DMS153 treated with DMSO at 0.1 percent for 48 hours (cell line): ENCODE measurements at regions not wholly inside any gene's neighbourhood (a gene's known extent, or its start where the extent isn't known, plus 50 kb on each side); places are given as distances from the start of the nearest gene placed in this dataset.
A peak's percentile ranks its signal among the peaks of the same experiment; 100 is the strongest.

Experiments used
- DNase-seq: peaks from one replicate; lab custom pipeline; 2025; ENCODE audit not compliant: unreplicated experiment; lab: John Stamatoyannopoulos, UW

DNA sequence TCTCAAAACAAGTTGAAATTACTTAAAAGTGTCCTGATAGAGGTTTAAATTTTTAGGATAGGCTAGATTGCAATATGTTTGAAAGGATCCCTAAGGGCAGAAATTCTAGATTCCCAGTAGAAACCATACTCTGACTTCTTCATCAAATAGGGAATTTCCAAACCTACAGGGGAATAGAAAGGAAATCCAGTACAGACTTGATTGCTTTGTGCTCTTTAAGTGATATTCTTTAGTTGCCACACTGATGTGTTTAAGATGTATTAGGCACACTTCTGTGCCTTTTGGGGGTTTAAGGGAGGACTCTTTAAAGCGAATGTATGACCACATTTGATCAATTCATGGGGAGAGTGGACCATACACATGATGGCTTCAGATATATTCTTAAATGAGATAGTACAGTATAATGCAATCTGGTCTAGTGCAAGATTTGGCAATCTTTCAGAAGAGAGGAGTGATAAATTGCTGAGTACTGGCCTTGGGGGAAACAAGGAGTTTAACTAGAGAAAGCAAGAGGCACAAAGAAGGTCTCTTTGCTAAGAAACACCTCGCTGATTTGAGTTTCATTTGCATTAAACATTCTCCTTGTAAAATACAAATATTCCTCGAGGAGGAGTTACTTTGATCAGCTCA is 268.8 kb upstream of the NR5A2 start:
- DNase-seq = no peak

DNA sequence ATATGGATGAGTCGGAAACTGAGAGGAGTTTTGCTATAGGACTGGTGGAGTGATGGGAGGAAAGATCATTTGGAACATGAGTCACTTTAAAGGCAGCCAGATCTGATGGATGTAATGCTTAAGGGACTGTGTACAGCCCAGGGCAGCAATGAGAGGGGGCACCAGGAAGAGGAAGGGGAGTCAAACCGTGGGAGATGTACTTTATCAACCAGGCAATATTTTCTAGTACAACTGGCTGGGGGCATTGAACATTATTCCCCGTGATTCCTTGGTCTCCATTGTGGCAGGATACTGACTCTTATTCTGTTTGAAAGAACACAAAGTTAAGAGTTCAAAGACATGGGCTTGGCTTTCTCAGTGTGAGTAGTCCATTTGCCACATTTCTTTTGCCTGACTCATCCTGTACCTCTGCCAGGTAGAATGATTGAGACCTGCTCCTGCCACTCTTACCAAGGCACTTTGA is 268.2 kb upstream of the NR5A2 start:
- DNase-seq = no peak

DNA sequence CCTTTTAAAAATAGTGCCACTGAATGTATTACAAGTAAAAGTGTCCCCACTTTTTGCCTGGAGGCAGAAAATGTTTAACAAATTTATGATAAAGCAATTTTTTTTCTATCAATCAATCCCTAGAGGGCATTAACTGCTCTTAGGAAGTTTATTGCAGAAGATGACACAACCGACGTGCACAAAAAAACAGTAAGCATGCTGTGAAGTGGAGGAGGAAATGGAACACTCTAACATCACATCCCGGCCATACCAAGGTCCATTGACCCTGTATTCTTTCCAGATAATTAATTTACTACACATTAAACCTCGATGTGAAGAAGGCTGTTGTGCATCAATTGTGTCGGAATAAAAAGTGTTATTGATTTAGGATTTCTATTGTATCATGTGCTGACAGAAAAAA is 264.9 kb upstream of the NR5A2 start:
- DNase-seq = no peak

DNA sequence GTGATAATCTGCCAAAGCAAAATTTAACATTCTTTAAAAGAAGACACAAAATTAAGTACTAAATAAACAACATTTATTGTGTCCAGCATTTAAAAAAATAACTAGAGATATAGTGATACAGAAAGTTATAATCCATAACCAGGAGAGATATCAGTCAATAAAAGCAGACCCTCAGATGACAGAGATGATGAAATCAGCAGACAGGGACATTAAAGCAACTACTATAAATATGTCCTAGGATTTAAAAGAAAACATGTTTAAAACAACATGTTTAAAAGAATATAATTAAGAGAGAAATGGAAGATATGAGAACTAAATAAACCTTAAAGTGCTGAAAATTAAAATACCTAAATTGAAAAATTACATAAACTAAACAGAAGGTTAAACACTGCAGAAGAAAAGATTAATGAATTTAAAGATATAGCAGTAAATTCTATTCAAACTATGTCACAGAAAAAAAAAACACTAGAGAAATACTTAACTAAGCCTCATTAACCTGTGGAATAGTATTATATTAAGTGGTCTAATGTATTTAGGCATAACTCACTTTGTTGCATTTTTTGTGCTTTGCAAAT is 261.2 kb upstream of the NR5A2 start:
- no peak for DNase-seq

DNA sequence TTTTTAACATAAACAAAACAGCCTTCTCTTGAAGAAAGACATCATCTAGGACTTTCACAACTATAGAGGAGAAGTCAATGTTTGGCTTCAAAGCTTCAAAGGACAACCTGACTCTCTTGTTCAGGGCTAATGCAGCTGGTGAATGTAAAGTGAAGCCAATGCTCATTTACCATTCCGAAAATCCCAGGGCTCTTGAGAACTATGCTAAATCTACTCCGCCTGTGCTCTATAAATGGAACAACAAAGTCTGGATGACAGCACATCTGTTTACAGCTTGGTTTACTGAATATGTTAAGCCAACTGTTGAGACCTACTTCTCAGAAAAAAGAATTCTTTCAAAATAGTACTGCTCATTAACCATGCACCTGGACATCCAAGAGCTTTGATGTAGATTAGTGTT is 259.8 kb upstream of the NR5A2 start:
- no peak for DNase-seq

DNA sequence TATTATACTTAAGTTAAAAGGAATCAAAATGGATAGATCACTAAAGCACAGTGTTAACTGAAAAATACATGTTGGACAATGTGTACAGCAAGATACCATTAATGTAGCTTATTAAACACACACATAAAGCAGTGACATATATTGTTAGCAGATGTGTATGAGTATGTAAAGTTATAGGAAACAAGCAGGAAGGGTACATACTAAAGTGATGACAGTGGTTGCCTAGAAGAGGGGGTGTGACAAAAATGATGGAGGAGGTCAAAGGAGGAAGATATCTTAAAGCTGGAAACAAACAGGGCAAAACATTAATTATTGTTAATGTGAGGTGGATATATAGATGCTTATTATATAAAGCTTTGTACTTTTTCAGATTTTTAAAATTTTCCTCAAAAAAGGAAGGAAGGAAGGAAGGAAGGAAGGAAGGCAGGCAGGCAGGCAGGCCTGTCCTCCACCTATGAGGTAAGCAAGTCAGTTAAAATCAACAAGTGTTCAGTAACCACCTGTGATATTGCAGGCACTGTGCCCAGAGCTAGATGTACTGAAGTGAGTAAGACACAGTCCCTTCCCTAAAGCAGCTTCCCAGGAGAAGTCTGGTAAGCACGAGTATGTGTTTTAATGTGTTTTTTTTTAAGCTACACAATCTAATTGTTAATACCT is 252.9 kb upstream of the NR5A2 start:
- DNase-seq = no peak

DNA sequence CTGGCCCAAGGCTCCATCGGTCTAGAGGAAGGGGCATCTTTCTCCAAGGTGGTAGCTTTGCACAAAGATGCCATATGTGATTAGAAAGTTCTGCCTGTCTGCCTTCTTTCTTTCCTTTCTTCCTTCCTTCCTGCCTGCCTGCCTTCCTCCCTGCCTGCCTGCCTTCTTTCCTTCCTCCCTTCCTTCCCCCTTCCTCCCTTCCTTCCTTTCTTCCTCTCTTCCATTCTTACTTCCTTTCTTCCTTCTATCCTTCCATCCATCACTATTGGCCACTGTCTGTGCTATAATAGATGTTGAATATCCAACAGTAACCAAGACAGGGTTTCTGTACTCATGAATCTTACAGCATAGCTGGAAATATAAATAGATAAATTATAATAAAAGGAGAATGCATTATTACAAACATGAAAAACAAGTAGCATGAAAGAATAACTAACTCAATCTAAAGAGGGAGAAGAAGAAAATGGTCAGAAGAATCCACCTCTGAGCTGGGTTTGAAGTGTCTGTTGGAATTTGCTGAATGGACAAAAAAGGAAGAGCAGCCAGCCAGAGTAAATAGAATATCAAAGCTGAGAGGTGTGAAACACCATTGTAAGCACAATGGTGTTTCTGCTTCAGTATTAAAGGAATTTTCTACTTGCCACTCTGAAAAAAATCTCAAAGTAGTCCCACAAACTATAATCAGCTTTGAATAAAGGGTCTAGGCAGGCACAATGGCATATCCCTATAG is 250.6 kb upstream of the NR5A2 start:
- DNase-seq = no peak

DNA sequence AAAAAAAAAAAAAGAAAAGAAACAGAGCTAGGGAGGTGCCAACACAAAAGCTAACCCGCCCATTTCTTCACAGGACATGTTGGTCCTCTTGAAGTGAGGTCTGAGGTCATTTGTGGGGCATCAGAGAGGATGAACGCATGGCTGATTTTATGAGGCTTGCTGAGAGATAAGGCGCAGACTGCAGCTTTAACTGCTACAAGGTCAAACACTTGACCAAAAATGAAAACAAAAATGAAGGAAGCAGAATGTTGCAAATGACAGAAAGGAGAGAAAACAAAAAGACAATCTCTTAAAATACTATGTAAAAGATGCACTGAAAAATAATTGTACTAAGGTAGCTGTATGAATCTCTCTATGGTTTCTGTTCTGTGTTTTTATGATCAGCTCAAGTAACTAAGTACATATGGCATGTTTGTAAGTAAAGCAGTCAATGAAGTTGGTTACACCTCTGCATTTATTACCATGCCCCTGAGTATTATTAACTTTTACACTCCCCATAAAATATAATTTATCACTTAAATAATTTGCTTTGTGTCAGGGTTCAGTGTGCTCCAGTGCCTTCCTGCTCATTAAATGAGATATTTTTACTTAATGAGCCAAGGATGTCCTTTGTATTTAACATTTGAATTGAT is 249.1 kb upstream of the NR5A2 start:
- DNase-seq = peak; percentile 70

DNA sequence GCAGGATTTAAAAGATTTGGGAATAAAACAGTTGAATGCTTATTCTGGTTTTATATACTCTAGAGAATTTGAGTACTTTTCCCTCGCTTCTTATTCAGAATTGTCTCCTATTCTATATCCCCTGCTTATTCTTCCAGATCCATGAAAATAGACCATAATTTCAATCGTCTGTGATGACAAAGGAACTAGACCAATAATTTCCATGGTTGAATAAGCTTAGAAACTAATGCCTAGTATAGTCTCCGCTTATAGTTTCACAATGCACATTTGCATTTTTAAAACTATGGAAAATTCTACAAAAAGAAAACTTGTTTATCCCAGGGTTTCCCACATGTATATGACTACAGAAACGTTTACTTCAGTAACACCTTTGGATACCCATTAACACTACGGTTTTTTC is 247.4 kb upstream of the NR5A2 start:
- DNase-seq = no peak

DNA sequence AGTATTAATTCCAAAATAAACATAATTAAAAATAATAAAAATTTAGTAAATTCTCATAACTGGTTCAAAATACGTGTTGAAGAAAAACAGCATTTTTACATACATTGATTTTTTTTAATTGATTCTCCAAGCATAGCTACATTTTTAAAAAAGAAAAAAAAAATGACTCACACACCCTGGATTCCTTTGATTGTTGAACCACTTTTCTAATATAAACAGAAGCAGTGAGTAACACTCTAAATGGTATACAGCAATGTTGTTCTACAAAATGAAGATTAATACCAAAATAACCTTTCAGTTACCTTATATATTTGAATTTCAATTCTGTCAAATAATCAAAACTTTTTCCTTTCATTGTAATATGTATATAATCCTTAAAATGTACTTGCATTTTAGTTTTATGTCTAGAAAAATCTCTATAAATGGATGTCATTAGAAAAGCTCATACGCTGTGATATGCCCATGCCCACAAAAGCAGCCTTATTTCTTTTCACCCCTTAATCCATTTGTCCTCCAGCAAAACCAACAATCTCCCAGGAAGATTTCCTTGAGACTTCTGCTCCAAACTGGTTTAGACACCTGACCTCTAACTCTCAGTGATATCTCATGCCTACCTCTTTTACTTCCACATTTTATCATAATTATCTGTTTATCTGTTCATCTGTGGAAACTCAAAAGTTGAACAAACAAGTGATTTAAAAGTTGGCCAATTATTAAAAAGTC is 246.4 kb upstream of the NR5A2 start:
- no peak for DNase-seq

DNA sequence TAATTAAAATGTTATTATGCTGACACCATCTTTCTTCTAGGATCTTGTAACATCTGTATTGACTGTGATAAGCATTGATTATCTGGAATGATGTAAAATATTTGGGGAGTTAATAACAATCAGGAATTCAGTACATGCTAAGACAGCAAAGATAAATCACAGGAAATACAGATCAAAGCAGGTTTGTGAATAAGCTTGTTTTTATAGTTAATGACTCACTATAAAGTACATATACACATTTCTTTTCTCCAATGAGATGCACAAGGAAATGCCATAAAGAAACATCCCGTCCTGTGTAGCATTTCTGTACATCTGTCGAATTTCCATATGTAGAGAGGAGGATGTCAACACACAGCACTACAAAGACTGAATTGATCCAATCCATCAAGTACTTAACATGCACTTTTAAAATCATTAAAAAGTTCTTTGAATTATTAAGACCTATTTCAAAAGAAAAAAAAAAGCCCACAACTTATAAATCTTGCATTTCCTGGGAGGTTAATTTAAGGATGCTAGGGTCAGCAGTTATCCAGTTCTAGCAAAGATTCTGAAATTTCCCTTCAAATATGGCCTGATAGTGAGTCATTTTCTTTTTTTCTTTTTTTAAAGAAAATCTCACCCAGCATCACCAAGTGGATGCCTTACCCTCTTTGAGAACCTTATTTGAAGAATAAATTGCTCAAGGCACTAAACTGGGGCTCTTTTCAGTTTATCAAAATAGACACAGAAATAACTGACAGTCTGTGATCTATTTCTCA is 243.2 kb upstream of the NR5A2 start:
- no peak for DNase-seq

DNA sequence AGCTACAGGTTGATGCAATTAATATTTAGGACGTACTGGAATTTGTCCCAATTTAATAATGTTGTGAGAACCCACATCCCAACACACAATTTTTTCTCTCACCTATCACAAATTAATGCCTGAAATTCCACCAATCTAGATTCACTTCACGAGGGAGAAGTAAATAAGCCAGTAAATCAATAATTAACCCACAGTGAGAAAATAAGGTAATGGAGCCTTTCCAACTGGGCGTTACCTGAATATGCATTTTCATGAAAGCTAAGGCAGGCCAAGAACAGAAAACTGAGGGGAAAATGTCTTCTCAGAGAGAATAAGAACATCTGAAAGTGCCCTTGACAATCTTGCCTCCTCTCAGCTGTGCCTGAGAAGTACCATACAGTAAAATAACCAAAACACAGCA is 240.8 kb upstream of the NR5A2 start:
- no peak for DNase-seq

DNA sequence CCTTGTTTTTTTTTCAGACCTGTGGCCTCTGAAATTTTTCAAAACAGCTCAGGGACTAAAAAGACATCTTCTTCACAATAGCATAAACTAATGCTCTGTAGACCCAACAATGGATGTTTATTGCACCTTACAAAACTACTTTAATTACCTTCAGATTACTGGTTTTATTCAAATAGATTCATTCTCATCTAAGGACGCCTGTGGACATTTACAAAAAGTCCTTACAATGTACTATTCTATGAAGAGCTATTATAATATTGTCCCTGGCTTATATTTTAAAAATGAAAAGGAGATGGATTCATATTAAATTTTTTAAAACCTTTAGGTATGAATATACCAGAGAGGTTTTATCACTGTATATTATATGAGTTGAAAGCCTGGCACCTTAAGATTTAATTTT is 238.4 kb upstream of the NR5A2 start:
- no peak for DNase-seq

DNA sequence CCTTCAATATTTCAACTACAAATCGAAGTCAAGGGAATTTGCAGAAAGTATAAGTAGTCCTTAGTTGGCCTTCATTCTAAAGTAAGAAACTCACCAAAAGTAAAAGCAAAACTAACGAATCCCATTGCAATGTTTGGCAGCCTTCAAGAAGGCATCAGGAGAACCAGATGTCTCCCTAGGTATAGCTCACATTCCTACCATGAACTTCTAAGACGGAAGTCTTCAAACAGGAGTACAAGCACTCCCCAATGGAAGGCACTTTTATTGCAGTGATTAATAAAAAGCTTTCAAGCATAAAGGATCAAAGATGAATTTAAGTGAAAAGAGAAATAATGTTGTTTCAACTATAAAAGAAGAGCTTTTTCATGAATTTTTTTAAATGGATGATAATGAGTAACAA is 236.0 kb upstream of the NR5A2 start:
- DNase-seq = no peak

DNA sequence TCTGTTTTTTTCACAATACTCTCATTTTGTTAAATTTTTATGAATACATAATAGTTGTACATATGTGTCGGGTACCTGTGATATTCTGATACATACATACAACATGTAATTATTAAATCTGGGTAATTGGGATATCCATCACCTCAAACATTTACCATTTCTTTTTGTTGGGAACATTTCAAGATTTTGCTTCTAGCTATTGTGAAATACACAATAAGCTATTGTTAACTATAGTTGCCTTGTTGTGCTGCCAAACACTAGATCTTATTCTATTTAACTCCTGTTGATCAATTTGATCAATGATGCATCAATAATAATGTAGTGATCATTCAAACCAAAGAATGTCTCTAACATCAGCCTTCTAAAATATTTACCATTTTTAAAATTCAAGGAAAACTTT is 234.6 kb upstream of the NR5A2 start:
- no peak for DNase-seq

DNA sequence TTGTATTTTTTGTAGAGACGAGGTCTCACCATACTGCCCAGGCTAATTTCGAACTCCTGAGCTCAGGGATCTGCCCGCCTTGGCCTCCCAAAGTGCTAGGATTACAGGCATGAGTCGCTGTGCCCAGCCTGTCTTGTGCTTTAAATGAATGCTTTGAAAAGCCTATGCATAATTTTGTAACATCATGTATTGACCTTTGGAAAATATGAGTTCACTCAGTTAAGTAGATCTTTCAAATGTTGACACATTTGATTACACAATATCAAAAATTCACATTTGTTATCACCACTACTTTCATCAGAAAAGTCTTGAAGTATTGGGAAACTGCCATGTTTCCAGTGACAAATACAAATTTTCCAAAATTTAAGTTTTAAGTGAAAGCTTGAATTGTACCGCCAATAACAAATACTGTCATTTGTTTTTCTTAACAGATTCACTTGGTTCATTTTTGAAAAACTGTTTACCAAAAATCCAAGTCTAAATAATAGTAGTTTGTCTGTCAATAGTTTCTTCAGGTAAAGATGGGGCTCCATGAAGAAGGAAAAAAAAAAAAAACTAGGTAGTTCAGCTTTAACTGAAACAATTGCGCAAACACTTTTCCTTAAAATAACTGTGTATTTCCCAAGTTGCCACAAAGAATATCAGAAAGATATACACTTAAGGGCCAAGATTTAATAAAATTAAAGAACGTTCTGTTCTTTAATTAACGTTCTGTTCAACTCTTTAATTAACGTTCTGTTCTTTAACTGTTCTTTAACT is 233.2 kb upstream of the NR5A2 start:
- DNase-seq = no peak

DNA sequence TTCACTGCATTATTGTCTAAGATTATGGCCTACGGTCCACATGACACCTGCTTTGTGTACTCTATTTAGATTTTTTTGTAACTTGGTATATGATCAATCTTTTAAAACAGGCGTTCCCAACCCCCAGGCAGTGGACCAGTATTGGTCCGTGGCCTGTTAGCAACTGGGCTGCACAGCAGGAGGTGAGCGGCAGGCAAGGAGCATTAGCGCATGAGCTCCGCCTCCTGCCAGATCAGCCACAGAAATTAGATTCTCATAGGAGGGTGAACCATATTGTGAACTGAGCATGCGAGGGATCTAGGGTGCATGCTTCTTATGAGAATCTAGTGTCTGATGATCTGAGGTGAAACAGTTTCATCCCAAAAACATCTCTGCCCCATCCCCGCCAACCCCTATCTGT is 228.4 kb upstream of the NR5A2 start:
- no peak for DNase-seq

DNA sequence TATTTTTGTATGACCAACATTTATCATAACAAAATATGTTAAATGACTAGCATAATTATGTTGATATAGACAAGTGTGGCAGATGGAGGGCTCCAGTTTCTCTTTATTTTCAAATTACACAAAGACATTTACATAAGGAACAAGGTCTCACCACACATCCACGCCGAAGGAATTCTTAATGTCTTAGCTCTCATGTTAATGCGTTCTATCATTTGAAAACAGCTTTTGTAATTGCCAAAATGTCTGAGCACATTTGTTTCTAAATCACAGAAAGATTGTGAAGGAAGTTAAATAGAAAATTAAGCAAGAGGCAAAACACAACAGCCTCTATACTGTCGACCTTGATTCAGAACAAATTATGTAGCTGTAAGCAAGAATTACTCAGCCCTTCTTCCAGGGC is 223.0 kb upstream of the NR5A2 start:
- no peak for DNase-seq

DNA sequence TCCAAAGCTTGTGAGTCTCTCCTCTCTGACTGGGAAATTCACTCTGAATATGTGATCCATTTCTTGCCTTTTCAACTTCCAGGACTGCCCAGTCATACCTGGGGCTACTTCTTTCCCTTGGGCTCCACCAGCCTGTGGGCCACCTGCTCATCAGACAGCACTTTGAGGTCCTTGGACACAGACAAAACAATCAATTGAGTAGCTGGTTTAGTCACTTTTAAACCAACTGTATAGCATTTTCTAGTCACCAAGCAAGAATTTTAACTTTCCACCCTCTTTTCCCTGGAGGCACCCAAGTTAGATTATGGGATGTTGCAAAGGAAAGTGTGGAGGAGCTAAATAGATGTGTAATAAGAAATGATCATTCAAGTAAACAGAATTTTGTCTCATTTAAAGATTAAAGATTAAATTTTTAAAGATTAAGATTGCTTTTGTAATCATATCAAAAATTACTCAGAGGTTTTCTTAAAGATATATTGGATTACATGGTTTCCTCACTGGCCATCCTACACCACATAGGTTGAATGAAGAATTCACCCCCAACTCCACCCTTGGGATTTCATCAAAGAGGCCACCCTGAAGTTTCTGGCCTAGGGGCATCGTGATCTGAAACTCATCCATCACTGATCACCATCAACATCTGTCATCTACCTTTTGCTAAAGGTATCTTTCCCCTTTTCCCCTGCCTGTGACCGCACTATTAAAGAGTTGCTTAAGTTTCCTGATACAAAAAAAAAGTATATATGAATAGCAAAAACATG is 219.2 kb upstream of the NR5A2 start:
- DNase-seq = no peak
